NOMO-1 treated with DMSO at 0.1 percent for 48 hours (cell line): ENCODE measurements at regions not wholly inside any gene's neighbourhood (a gene's known extent, or its start where the extent isn't known, plus 50 kb on each side); places are given as distances from the start of the nearest gene placed in this dataset.
"Not testable (repeated sequence)": the region's sequence is repeated elsewhere in the genome, so short reads cannot be mapped to it uniquely, and the experiment has no call there.

ENCODE experiments used
- DNase-seq: peaks from one replicate; lab custom pipeline; 2025; ENCODE audit not compliant: unreplicated experiment; lab: John Stamatoyannopoulos, UW

DNA sequence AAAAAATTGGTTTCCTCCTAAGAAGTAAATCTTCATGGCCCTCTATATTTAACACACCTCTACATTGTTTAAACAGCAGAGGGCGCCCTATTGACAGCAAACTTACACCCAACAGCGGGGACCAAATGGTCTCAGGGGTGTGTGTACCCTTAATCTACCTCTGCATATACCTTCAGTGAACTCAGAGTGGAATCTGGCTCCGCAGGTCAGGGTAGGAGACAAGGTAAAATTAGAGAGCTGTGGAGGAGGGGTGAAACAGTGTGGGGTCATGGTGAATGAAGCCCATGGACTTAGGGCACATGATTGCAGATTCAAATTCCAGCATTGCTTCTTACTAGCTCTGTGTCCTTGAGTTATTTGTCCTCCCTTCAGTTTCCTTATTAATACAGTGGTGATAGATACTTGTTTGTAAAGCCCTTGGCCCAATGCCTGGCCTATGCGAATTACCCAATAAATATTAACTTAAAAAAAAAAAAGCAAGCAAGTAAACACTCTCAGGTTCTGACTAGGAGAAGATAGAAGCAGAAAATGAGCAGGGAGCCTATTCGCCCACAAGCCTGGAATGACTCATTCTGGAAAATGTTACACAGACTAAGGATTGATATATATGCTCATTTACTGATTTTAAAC is 122.9 kb downstream of the CAVIN4 start:
- DNase-seq = peak; percentile 15

DNA sequence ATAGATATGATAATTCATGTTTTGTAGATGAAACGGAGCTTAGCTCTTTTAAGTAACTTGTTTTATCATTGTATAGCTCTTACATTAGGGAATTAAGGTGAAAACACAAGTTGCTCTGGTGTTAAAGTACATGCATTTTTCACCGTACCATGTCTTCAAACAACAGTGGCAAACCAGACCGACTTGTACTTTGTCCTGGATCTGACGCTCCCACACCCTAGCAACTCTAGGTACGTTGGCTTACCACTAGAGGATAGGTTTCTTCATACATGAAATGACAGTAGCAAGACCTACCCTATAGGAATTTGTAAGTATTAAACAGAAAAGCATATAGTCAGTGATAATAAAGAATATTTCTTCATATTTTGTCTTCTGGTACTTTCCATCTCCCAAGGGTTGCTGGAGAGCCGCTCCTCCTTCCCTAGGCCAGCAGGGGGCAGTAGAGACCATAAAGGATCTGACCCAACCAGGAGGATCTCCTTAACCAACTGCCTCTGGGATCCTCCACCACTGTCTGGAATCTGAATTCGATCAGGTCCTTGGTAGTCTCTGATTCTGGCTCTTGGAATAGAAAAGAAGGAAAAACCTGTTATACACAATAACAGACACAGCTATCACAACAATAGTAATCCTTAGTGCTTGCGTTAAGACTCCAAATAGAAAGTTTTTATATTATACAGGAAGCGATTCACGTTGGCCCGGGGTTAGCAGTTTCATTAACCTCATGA is 136.7 kb downstream of the CAVIN4 start:
- peak; percentile 51 for DNase-seq

DNA sequence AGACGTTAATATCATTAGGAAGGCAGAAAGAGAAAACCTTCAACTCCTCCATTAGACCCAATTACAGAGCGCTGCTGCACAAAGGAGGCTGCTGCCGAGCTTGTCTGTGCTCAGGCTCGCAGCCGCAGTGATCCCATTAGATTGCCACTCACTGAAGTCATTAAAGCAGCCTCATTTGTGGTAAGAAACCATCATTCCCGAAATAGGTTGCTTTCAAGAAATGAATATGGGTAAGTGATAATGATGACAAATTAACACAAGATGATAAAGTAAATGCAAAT is 137.2 kb downstream of the CAVIN4 start:
- no peak for DNase-seq

DNA sequence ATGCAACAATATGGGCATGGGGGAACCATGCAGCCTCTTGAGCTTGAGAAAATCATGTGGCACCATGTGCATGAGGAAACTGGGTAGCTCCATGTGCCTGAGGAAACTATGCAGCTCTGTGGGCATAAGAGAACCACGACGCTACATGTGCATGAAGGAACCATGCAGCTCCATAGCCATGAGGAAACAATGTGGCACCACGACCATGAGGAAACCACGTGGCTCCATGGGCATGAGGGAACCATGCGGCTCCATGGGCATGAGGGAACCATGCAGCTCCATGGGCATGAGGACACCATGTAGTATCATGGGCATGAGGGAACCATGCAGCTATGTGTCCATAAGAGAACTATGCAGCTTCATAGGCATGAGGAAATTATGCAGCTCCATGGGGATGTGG is 140.8 kb downstream of the CAVIN4 start:
- DNase-seq = no peak

DNA sequence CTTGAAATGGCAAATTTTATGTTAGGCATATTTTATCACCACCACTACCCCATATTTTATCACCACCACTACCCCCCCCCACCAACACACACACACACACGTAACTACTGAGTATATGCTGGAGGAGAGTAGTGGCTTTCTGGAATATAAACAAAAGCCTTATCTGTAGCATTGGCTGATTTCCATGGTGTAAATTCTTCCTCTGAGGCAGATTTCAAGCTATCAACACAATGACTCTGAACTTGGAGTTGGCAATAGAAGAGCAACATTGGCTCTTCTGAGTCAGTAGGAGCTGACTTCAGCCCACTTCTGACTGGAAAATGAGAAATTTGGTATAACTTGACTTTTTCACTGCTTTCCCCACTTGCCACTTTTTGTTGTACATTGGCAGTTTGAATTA is 143.0 kb downstream of the CAVIN4 start:
- no peak for DNase-seq

DNA sequence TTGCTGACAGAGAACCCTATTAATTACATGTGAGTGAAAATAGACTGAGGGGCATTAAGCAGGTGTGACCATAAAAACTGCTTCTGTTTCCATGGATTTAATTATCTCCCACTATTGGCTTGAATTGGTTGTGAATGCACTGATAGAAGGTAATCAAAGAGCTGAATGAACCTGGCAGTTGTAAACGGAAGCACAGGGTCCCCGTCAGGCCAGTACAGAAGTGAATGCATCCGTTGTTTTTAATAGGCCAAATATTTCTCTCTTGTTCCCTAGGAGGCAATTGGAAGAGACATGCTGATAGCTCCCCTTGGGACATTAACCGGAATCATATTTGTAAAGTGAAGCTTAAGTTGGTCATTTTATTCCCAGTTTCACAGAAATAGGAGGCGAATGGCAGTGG is 147.0 kb downstream of the CAVIN4 start:
- DNase-seq = no peak

DNA sequence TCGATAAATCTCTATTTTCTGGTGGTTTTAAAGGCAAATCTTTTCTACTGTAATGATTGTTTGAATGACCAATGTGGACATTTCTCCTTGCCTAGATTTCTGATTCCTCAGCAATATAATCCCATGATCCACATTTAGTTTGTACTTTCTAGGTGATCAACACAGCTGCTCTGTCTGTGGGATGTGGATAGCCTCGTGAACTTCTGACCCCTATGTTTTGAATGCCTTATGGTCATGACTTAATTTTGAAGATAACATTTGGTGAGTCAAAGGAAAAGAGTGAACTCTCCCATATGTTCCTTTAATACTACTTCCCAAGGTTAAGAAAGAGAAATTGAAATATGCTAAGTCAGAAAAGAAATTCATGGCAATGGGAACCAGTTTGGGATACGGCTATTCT is 147.5 kb downstream of the CAVIN4 start:
- no peak for DNase-seq

DNA sequence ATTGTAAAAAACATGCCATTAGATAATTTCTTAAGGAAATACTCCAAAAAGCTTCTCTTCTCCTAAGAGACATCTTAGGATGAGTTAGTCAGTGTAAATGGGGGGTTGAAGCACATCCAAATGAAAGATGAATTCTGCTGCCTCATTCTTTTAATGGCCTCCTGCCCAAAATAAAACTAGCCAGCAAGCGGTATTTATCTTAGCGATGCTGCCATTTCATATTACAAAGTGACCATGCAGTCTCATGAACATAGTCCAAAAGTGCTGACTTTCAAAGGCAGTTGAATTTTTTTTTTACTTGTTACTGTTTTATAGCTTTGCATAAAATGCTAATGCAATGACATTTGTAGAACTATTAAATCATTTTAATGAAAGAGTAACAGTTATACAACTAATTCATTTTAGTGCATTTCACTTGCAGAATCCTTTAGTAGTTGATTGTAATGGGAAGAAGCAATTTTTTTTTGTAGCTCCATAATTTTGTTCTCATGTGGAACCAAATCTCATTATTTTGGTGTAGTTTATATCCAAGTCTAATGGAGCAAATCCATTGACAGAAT is 151.5 kb downstream of the CAVIN4 start:
- DNase-seq = no peak

DNA sequence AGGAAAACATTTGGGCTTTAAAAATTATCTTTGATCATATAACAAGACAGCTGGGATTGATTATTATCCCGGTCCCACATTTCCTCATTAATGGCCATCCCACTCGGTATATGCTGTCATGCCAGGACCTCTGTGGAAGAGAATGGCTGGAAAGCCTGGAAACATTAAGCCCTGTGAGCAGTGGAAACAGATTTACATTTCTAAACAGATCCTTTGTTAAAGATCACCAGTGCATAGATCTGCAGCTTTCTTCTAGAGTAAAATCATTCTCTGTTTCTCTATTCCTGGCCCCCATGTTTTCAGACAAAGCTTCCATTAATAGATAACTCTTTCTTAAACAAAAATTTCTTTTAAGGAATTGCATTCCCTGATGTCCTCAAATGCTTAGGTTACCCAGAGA is 152.2 kb downstream of the CAVIN4 start:
- no peak for DNase-seq

DNA sequence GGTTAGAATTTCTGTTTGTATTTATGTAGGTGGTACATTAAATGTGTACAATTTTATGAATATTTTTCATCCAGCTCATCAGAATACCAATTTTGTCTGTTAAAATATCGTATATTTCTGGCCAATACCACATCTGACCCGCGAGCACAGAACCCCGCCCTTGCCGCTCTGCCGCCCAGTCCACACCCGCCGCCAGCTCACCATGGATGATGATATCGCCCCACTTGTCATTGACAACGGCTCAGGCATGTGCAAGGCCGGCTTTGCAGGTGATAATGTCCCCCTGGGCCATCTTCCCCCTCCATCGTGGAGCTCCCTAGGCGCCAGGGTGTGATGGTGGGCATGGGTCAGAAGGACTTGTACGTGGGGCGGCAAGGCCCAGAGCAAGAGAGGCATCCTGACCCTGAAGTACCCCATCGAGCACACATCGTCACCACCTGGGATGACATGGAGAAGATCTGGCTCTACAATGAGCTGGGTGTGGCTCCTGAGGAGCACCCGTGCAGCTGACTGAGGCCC is 153.2 kb downstream of the CAVIN4 start:
- no peak for DNase-seq

DNA sequence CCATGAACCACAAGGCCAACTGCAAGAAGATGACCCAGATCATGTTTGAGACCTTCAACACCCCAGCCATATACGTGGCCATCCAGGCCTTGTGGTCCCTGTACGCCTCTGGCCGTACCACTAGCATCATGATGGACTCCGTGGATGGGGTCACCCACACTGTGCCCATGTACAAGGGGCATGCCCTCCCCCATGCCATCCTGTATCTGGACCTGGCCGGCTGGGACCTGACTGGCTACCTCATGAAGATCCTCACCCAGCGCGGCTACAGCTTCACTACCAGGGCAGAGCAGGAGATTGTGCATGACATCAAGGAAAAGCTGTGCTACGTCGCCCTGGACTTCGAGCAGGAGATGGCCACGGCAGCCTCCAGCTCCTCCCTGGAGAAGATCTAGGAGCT is 153.7 kb downstream of the CAVIN4 start:
- no peak for DNase-seq

DNA sequence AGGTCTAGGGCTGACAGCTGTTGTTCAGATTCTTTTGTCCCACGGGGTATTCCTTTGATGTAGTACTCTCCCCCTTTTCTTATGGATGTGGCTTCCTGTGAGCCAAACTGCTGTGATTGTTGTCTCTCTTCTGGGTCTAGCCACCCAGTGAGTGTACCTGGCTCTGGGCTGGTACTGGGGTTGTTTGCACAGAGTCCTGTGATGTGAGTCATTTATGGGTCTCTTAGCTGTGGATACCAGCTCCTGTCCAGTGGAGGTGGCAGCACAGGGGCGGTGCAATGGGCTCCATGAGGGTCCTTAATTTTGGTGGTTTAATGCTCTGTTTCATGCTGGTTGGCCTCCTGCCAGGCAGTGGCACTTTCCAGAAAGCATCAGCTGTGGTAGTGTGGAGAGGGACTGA is 161.3 kb downstream of the CAVIN4 start:
- no peak for DNase-seq

DNA sequence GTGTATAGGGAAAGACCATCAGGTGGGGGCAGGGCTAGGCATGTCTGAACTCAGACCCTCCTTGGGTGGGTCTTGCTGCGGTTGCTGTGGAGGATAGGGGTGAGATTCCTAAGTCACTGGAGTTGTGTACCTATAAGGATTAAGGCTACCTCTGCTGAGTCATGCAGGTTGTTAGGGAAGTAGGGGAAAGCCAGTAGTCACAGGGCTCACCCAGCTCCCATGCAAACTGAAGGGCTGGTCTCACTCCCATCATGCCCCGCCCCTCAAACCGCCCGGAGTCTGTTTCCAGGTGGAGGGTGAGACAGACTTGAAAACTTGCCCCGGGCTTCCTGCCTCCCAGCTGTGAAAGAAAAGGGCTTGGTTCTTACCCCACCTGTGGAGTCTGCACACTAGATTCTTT is 161.8 kb downstream of the CAVIN4 start:
- DNase-seq = no peak

DNA sequence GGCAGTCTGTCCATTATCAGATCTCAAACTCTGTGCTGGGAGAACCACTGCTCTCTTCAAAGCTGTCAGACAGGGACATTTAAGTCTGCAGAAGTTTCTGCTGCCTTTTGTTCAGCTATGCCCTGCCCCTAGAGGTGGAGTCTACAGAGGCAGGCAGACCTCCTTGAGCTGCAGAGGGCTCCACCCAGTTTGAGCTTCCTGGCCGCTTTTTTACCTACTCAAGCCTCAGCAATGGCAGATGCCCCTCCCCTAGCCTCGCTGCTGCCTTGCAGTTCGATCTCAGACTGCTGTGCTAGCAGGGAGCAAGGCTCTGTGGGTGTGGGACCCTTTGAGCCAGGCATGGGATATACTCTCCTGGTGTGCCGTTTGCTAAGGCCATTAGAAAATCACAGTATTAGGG is 171.1 kb downstream of the CAVIN4 start:
- DNase-seq = not testable (repeated sequence)

DNA sequence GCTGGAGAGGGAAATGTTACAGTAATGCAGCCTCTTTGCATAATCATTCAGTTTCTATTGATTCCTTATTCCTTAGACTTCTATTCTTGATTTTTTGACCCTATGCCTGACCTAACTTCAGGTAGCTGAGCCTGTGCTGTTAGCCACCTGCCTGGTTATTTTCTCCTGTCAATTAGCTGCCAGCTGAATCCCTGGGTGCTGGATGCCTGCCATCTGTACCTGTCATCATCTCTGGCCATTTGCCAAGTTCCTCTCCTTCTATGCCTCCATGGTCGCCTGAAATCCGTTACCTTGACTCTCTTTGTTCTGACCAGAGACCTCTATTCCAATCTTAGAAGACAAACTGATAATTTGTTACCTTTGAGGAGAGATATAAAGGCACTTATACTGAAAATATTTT is 178.3 kb downstream of the CAVIN4 start:
- DNase-seq = no peak

DNA sequence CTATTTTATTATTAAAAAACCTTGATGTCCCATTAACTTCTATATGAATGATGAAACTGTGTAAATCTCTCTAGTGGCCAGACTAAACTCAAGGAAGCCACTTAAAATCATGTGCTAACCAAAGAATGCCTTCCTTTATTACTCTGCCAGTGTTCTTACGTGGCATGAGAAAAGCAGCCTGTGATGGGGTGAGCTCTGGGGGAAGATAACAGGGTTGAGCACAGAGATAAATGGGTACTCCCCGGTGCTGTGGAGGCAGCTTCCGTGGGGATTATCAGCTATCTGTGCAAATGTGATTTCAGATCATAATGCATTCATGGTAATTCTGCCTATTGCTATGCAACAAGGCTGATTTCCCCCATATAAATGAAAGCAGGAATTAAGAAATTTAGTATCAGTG is 181.3 kb downstream of the CAVIN4 start:
- DNase-seq = no peak

DNA sequence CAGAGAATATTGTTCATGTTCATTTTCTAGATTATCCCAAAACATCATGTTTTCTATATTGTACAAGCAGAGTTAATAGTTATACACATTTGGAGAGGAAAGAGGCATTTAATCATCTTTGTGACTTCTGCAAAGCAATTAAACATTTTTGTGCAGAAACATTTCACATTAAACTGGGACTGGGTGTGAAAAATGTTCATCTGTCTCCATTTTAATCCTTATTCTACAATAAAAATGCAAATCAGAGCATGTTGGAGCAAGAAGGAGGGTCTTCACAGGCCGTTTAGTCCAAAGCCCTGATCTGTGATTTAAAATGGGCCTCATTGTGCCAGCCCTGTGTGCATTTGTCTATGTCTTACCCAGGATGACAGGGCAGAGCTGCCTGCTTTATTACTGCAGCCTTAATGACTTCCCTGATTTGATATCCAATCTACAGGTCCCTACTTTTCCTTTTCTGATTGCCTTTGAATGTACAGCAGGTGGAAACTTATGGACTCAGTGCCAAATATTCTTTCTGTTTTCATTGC is 183.5 kb downstream of the CAVIN4 start:
- DNase-seq = no peak

DNA sequence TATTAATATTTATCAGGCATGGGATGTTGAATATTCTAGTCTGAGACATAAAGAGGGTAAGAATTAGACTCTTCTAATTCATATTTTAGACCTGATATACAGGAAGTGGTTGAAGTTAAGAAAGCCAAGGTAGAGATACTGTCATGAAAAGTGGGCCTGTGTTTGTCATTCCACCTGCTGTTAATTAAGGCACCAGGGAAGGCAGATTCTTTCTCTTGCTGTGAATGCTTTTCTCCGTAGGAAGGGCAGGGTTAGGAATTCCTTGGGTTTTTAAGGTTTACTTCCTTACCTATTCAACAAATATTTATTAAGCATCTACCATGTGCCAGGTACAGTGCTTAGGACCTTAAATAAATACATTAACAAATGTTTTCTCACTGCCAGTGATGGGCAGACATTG is 196.4 kb downstream of the CAVIN4 start:
- DNase-seq = no peak

DNA sequence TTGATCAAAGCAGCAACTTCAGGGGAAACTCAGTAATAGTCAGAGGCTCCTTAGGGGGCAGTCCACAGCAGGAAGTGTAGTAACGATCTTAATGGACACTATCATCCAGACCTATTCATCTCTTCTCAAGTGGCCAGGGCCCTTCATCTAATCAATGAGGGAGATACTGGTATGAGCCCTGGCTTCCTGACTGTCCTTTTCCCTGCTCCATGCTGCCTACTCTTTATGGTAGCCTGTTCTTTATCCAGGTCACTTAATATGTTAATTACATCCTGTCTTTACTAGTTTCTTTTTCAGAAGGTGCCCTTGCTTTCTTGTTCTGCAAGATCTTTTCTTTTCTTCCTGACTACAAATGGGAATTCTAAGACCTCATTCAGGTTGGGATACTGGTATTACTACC is 197.1 kb downstream of the CAVIN4 start:
- no peak for DNase-seq

DNA sequence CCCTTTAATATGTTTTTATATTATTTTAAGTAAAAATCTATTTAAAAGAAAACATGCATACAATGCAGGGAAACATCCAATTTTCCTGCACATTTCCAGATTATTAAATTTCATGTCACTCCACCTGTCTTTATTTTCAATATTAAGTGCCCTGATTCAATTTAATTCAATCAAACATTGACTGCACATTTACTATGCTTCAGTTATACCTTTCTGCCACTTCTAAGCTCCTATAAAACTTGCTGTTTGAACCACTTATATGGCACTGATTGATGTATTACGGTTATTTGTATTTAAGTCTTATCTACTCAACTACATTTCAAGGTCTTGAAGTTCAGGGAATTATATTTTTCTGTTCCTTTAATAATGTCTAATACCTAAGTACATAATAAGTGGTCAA is 198.0 kb downstream of the CAVIN4 start:
- DNase-seq = no peak

DNA sequence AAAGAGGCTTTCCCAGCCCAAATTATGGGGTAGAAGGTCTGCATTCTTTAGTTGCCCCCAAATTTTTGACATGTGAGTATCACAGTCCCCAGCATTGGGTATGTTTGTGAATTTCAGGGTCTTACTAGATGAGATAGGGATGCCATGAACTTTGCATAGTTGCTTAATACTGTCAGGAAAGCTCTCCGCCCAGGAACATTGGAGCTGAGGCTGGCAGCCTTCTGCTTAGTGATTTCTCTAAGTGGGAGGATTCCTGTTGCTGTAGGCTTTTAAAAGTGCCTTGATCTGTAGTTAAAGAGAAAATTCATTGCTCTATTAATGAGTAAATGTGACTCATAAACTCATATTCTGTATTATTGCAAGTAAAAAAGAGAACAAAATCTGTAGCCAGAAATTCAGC is 206.9 kb downstream of the CAVIN4 start:
- no peak for DNase-seq

DNA sequence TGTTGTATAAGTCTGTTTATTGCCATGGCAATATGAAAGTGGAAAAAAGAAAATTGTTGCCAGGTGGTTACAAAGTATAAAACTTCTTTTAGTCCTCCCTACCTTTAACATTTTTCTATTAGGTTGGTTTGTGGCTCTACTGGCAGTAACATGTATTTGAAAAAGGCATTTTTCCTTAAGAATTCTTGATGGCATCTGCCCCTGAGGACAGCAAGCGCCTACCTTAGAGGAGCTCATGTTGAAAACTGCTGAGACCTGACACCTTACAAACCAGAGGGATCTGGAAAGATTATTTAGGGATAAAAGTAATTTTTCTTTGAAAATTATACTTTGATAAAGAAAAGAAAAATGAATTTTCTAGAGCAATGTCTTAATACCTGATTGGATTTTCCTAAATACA is 208.1 kb downstream of the CAVIN4 start:
- DNase-seq = no peak
